ENCODE measurements at regions not wholly inside any gene's neighbourhood (a gene's known extent, or its start where the extent isn't known, plus 50 kb on each side); places are given as distances from the start of the nearest gene placed in this dataset.

DNA sequence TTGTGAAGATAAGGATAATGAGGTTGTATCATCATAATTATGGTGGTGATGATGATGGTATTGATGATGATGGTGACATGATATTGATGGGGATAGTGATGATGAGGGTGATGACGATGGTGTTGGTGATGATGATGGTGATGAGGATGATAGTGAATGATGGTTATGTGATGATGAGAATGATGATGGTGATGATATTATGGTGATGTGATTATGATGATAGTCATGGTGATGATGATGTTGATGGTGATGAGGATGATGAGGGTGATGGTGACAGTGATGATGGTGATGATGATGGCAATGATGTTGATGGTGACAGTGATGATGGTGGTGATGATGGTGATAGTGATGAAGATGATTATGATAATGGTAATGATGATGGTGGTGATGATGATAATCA is 299.9 kb upstream of the ADARB2 start:
- H3K27me3 ChIP-seq (ENCODE audit: control insufficient read depth in 1 of 2, insufficient read depth in 1 of 2, low read length in 2 of 2), result no peaks in the 10 kb centered on the region
- no peak overlapping the region for H4K8ac ChIP-seq (ENCODE audit: low read length)
- no peak overlapping the region for H3K18ac ChIP-seq (ENCODE audit: low read depth in 1 of 2, low read length in 2 of 2)
- H2BK120ac ChIP-seq (ENCODE audit: low read depth, low read length), result no peak overlapping the region
- H3K14ac ChIP-seq (ENCODE audit: low read length in 2 of 2), result no peak overlapping the region
- no peak overlapping the region for H3K4ac ChIP-seq (ENCODE audit: low read depth in 1 of 2, low read length in 2 of 2)
- H2BK12ac ChIP-seq (ENCODE audit: low read length in 2 of 2), result no peak overlapping the region
- no peak overlapping the region for H2BK15ac ChIP-seq (ENCODE audit: low read depth, poor library complexity, severe bottlenecking)
- peaks cover 14% of the 10 kb centered on the region for H3K9me3 ChIP-seq (ENCODE audit: control insufficient read depth, low read length)
- no peaks in the 10 kb centered on the region for H3K4me1 ChIP-seq (ENCODE audit: control insufficient read depth, insufficient read depth, low read depth, low read length)
- no peak overlapping the region for H3K27ac ChIP-seq (ENCODE audit: low read length, poor library complexity, severe bottlenecking)
- H2AK5ac ChIP-seq (ENCODE audit: low read length, severe bottlenecking), result no peak overlapping the region
- WGBS, result 92% methylated on average over 1 of the region's 1 CpG
- H3K36me3 ChIP-seq (ENCODE audit: control insufficient read depth in 1 of 2, insufficient read depth in 2 of 2, low read depth in 1 of 2, low read length in 2 of 2), result no peaks in the 10 kb centered on the region
- no peak overlapping the region for H4K91ac ChIP-seq (ENCODE audit: low read length)
- no peaks in the 10 kb centered on the region for H3K79me1 ChIP-seq (replicated peaks; ENCODE audit: low read length, poor library complexity, severe bottlenecking)
- DNase-seq, result no peak
- H2AFZ ChIP-seq (ENCODE audit: low read depth, low read length), result no peak overlapping the region
- no peak overlapping the region for H3K9ac ChIP-seq (ENCODE audit: low read length)
- no peak overlapping the region for H3K4me2 ChIP-seq (ENCODE audit: low read length, poor library complexity, severe bottlenecking)
- H3K23ac ChIP-seq (ENCODE audit: low read length in 2 of 2), result no peak overlapping the region
- no peak overlapping the region for H3K4me3 ChIP-seq (ENCODE audit: insufficient read depth in 1 of 2, low read depth in 1 of 2, low read length in 2 of 2)
- no peak overlapping the region for H2BK5ac ChIP-seq (ENCODE audit: low read depth, low read length, poor library complexity, severe bottlenecking)

DNA sequence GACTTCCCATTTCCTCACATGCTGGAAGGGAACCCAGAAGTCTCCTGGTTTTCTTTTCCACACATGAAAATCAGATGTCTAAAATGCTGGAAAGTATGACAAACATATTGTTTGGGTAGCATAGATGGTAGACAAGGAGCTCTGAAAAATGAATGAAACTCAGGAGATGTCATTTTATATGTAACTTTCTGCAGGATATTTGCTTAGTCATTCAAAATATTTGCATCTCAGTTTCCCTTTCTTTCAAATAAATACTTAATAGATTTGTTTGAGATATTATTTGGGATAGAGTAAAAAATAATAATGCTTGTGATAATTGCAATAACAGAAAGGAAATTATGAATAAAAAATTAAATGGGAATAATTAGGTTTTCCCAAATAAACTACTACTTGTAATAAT is 298.9 kb upstream of the ADARB2 start:
- Histone ChIP-seq H3K23ac (ENCODE audit: low read length in 2 of 2) (no peak overlapping the region), H3K4me2 (ENCODE audit: low read length, poor library complexity, severe bottlenecking) (no peak overlapping the region), H3K14ac (ENCODE audit: low read length in 2 of 2) (no peak overlapping the region), H3K4me3 (ENCODE audit: insufficient read depth in 1 of 2, low read depth in 1 of 2, low read length in 2 of 2) (no peak overlapping the region), H2BK5ac (ENCODE audit: low read depth, low read length, poor library complexity, severe bottlenecking) (no peak overlapping the region), H3K36me3 (ENCODE audit: control insufficient read depth in 1 of 2, insufficient read depth in 2 of 2, low read depth in 1 of 2, low read length in 2 of 2) (no peaks in the 10 kb centered on the region), H2BK120ac (ENCODE audit: low read depth, low read length) (no peak overlapping the region), H3K4me1 (ENCODE audit: control insufficient read depth, insufficient read depth, low read depth, low read length) (no peaks in the 10 kb centered on the region), H3K79me1 (replicated peaks; ENCODE audit: low read length, poor library complexity, severe bottlenecking) (no peaks in the 10 kb centered on the region), H4K8ac (ENCODE audit: low read length) (no peak overlapping the region), H2BK15ac (ENCODE audit: low read depth, poor library complexity, severe bottlenecking) (no peak overlapping the region), H3K4ac (ENCODE audit: low read depth in 1 of 2, low read length in 2 of 2) (no peak overlapping the region), H3K9ac (ENCODE audit: low read length) (no peak overlapping the region), H2BK12ac (ENCODE audit: low read length in 2 of 2) (no peak overlapping the region), H3K27ac (ENCODE audit: low read length, poor library complexity, severe bottlenecking) (no peak overlapping the region), H3K9me3 (ENCODE audit: control insufficient read depth, low read length) (peaks cover 17% of the 10 kb centered on the region), H3K27me3 (ENCODE audit: control insufficient read depth in 1 of 2, insufficient read depth in 1 of 2, low read length in 2 of 2) (no peaks in the 10 kb centered on the region), H2AK5ac (ENCODE audit: low read length, severe bottlenecking) (no peak overlapping the region), H2AFZ (ENCODE audit: low read depth, low read length) (no peak overlapping the region), H3K18ac (ENCODE audit: low read depth in 1 of 2, low read length in 2 of 2) (no peak overlapping the region), H4K91ac (ENCODE audit: low read length) (no peak overlapping the region)
- no peak for DNase-seq

DNA sequence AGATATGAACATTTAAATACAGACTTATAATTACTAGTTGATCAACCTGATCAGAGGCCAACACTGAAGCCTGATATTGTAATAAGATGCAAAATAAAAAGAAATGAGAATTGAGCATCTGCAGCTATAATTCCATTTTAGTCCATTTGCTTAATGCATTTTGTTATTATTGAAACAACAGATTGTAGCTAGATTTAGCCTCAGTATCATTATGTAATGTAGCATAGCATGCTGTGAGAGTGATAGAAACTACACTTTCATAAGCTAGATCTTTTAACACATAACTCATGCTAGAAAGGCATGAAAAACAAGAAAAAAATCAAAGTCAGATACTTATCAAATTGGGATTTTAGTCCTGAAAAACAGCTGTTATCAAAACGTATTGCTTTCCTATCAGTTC is 292.7 kb upstream of the ADARB2 start:
- H3K4me3 ChIP-seq (ENCODE audit: insufficient read depth in 1 of 2, low read depth in 1 of 2, low read length in 2 of 2), result no peak overlapping the region
- no peak overlapping the region for H2AFZ ChIP-seq (ENCODE audit: low read depth, low read length)
- no peak overlapping the region for H3K4ac ChIP-seq (ENCODE audit: low read depth in 1 of 2, low read length in 2 of 2)
- H2BK12ac ChIP-seq (ENCODE audit: low read length in 2 of 2), result no peak overlapping the region
- peaks cover 19% of the 10 kb centered on the region for H3K9me3 ChIP-seq (ENCODE audit: control insufficient read depth, low read length)
- no peak overlapping the region for H4K91ac ChIP-seq (ENCODE audit: low read length)
- WGBS, result no CpG with 5 or more reads among the region's 1 CpG
- no peaks in the 10 kb centered on the region for H3K27me3 ChIP-seq (ENCODE audit: control insufficient read depth in 1 of 2, insufficient read depth in 1 of 2, low read length in 2 of 2)
- no peaks in the 10 kb centered on the region for H3K36me3 ChIP-seq (ENCODE audit: control insufficient read depth in 1 of 2, insufficient read depth in 2 of 2, low read depth in 1 of 2, low read length in 2 of 2)
- H2AK5ac ChIP-seq (ENCODE audit: low read length, severe bottlenecking), result no peak overlapping the region
- H2BK120ac ChIP-seq (ENCODE audit: low read depth, low read length), result no peak overlapping the region
- H3K9ac ChIP-seq (ENCODE audit: low read length), result no peak overlapping the region
- H2BK5ac ChIP-seq (ENCODE audit: low read depth, low read length, poor library complexity, severe bottlenecking), result no peak overlapping the region
- no peak overlapping the region for H2BK15ac ChIP-seq (ENCODE audit: low read depth, poor library complexity, severe bottlenecking)
- H3K14ac ChIP-seq (ENCODE audit: low read length in 2 of 2), result no peak overlapping the region
- H3K23ac ChIP-seq (ENCODE audit: low read length in 2 of 2), result no peak overlapping the region
- no peaks in the 10 kb centered on the region for H3K4me1 ChIP-seq (ENCODE audit: control insufficient read depth, insufficient read depth, low read depth, low read length)
- no peak overlapping the region for H4K8ac ChIP-seq (ENCODE audit: low read length)
- no peak for DNase-seq
- no peak overlapping the region for H3K27ac ChIP-seq (ENCODE audit: low read length, poor library complexity, severe bottlenecking)
- no peak overlapping the region for H3K18ac ChIP-seq (ENCODE audit: low read depth in 1 of 2, low read length in 2 of 2)
- H3K79me1 ChIP-seq (replicated peaks; ENCODE audit: low read length, poor library complexity, severe bottlenecking), result no peaks in the 10 kb centered on the region
- H3K4me2 ChIP-seq (ENCODE audit: low read length, poor library complexity, severe bottlenecking), result no peak overlapping the region

DNA sequence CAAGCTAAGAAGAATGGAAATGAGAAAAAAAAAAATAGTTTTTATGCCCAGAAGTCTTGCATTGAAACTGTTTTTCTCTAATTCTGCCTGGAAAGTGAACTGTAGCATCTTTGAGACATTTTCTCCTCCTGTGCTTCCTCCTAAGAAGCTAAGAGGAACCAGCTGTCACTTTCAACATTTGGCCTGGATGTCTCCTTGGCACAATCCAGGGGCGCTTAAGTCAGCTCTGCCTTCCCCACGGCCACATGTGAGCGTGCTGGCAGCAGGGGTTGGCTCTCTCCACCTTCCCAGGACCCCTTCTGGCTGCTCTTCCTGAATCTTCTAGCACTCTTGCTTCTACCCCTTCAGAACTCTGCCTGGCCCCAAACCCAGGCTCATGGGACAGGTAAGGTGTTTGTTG is 289.6 kb upstream of the ADARB2 start:
- DNase-seq, result no peak
- H2BK12ac ChIP-seq (ENCODE audit: low read length in 2 of 2), result no peak overlapping the region
- 48% methylated on average over 3 of the region's 3 CpGs for WGBS
- no peak overlapping the region for H4K91ac ChIP-seq (ENCODE audit: low read length)
- H2AK5ac ChIP-seq (ENCODE audit: low read length, severe bottlenecking), result no peak overlapping the region
- H3K4me3 ChIP-seq (ENCODE audit: insufficient read depth in 1 of 2, low read depth in 1 of 2, low read length in 2 of 2), result no peak overlapping the region
- H4K8ac ChIP-seq (ENCODE audit: low read length), result no peak overlapping the region
- H3K23ac ChIP-seq (ENCODE audit: low read length in 2 of 2), result no peak overlapping the region
- H3K14ac ChIP-seq (ENCODE audit: low read length in 2 of 2), result no peak overlapping the region
- H2BK15ac ChIP-seq (ENCODE audit: low read depth, poor library complexity, severe bottlenecking), result no peak overlapping the region
- no peak overlapping the region for H3K18ac ChIP-seq (ENCODE audit: low read depth in 1 of 2, low read length in 2 of 2)
- no peak overlapping the region for H2AFZ ChIP-seq (ENCODE audit: low read depth, low read length)
- no peak overlapping the region for H2BK120ac ChIP-seq (ENCODE audit: low read depth, low read length)
- H3K79me1 ChIP-seq (replicated peaks; ENCODE audit: low read length, poor library complexity, severe bottlenecking), result no peaks in the 10 kb centered on the region
- H3K9ac ChIP-seq (ENCODE audit: low read length), result no peak overlapping the region
- H3K4me1 ChIP-seq (ENCODE audit: control insufficient read depth, insufficient read depth, low read depth, low read length), result no peaks in the 10 kb centered on the region
- H3K4me2 ChIP-seq (ENCODE audit: low read length, poor library complexity, severe bottlenecking), result no peak overlapping the region
- H3K9me3 ChIP-seq (ENCODE audit: control insufficient read depth, low read length), result peaks cover 19% of the 10 kb centered on the region
- H3K4ac ChIP-seq (ENCODE audit: low read depth in 1 of 2, low read length in 2 of 2), result no peak overlapping the region
- no peak overlapping the region for H2BK5ac ChIP-seq (ENCODE audit: low read depth, low read length, poor library complexity, severe bottlenecking)
- no peaks in the 10 kb centered on the region for H3K27me3 ChIP-seq (ENCODE audit: control insufficient read depth in 1 of 2, insufficient read depth in 1 of 2, low read length in 2 of 2)
- no peaks in the 10 kb centered on the region for H3K36me3 ChIP-seq (ENCODE audit: control insufficient read depth in 1 of 2, insufficient read depth in 2 of 2, low read depth in 1 of 2, low read length in 2 of 2)
- no peak overlapping the region for H3K27ac ChIP-seq (ENCODE audit: low read length, poor library complexity, severe bottlenecking)

All from mesenchymal stem cell (in vitro differentiated cells and primary cell).